ENCODE measurements at regions not wholly inside any gene's neighbourhood (a gene's known extent, or its start where the extent isn't known, plus 50 kb on each side); places are given as distances from the start of the nearest gene placed in this dataset.

DNA sequence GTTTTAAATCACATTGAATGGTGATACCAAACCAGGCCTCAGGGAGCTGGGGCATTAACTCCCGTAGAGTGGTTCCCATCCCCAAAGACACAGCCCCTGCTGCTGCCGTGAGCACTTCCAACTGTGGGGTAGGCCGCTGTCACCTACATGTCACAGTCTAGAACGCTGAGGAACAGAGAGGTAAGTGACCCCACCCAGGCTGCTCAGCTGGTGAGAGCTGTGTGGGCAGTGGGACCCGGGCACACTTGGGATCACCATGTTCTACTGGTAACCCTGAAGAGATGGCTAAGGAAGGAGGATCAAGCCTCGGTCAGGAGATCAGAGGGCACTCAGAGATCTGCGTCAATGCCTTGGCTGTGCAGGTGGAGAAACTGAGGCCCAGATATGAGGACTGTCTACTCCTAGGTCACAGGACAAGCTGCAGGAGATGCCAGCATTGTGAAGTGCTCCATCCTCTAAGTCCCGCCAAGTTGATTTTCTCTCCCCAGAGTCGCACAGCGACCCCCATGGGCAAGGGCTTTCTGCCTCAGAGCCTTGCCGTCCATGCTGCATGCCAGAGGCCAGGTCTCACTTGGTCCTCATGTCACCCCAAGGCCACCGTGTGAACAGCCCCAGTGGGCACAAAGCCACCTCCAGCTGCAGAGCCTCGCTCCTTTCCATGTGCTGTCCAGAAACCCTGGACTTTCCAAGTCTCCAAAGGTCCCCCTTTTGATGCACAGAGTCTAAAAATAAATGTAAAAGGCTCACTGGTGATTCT is 144.2 kb upstream of the OTOS start:
- peaks cover 0 to 2% of the 10 kb centered on the region in 2 donors for H3K9me3 Mint-ChIP-seq
- Histone ChIP-seq H3K4me1 (ENCODE audit: control insufficient read depth, insufficient read depth, low read length) (no peaks in the 10 kb centered on the region), H3K9me3 (ENCODE audit: control insufficient read depth, insufficient read depth, low read length) (no peaks in the 10 kb centered on the region), H3K27ac (ENCODE audit: low read length) (no peak overlapping the region), H3K27me3 (ENCODE audit: control insufficient read depth, insufficient read depth, low read length) (peaks cover 4% of the 10 kb centered on the region), H3K36me3 (ENCODE audit: control insufficient read depth, insufficient read depth, low read length) (no peaks in the 10 kb centered on the region), H3K4me3 (ENCODE audit: low read length) (no peak overlapping the region)
- DNase-seq: no peak
- no peak for ATAC-seq
- H3K4me3 Mint-ChIP-seq: no peak overlapping the region
- peaks cover 14 to 39% of the 10 kb centered on the region in 2 donors for H3K27me3 Mint-ChIP-seq (ENCODE audit: low read depth in 2 of 2)
- no peaks in the 10 kb centered on the region for H3K4me1 Mint-ChIP-seq
- no peak overlapping the region for H3K27ac Mint-ChIP-seq
- WGBS (ENCODE audit: insufficient coverage): 82% methylated on average over 13 of the region's 13 CpGs
- H3K36me3 Mint-ChIP-seq: no peaks in the 10 kb centered on the region
- intact Hi-C loops (cut with micrococcal nuclease): no loop called here
- TF ChIP-seq, protein P1, sequence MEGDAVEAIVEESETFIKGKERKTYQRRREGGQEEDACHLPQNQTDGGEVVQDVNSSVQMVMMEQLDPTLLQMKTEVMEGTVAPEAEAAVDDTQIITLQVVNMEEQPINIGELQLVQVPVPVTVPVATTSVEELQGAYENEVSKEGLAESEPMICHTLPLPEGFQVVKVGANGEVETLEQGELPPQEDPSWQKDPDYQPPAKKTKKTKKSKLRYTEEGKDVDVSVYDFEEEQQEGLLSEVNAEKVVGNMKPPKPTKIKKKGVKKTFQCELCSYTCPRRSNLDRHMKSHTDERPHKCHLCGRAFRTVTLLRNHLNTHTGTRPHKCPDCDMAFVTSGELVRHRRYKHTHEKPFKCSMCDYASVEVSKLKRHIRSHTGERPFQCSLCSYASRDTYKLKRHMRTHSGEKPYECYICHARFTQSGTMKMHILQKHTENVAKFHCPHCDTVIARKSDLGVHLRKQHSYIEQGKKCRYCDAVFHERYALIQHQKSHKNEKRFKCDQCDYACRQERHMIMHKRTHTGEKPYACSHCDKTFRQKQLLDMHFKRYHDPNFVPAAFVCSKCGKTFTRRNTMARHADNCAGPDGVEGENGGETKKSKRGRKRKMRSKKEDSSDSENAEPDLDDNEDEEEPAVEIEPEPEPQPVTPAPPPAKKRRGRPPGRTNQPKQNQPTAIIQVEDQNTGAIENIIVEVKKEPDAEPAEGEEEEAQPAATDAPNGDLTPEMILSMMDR (IDR thresholded peaks at IDR 0.05): no peak

DNA sequence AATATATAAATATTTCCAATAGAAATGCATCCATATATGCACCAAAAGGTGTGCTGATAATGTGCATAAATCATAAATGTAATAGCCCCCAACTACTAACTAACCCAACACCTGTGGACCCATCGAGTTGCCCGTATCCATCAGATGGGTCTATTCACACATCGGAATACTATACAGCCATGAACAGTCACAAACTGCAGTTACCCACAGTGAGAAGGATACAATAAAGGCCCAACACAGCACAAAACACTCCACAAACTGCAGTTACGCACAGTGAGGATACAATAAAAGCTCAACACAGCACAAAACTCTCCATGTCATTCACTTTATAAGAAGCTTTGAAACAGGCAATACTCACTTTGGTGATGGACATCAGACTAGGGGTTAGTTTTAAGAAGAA is 145.3 kb upstream of the OTOS start:
- no peak overlapping the region for H3K4me3 Mint-ChIP-seq

DNA sequence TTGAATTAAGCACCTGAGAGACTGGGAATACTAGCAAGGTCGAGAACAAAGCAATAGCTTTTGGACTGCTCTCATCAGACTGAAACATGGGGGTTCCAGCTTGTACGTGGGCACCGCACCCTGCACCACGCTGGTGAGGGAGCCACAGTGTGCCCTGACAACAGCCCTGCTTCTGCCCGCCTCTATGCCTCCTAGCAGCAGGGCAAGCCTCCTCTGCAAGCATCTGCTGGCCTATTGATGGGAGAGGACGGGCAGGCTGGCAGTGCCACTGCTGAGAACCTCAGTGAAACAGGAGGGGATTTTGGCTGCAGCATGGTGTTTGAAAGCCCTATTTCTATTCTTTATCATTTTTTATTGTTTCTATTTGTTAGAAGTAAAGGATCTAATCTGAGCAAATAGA is 146.1 kb upstream of the OTOS start:
- no peak for DNase-seq
- peaks cover 4 to 20% of the 10 kb centered on the region in 2 donors for H3K27me3 Mint-ChIP-seq (ENCODE audit: low read depth in 2 of 2)
- no peaks in the 10 kb centered on the region for H3K4me1 ChIP-seq (ENCODE audit: control insufficient read depth, insufficient read depth, low read length)
- peaks cover 0 to 2% of the 10 kb centered on the region in 2 donors for H3K9me3 Mint-ChIP-seq
- no peaks in the 10 kb centered on the region for H3K27me3 ChIP-seq (ENCODE audit: control insufficient read depth, insufficient read depth, low read length)
- H3K36me3 Mint-ChIP-seq: no peaks in the 10 kb centered on the region
- H3K4me1 Mint-ChIP-seq: no peaks in the 10 kb centered on the region
- WGBS (ENCODE audit: insufficient coverage): 74% methylated on average over 6 of the region's 6 CpGs
- TF ChIP-seq, protein P1 (IDR thresholded peaks at IDR 0.05): no peak
- intact Hi-C loops (cut with micrococcal nuclease): no loop called here
- ATAC-seq: no peak
- no peak overlapping the region for H3K27ac ChIP-seq (ENCODE audit: low read length)
- H3K27ac Mint-ChIP-seq: no peak overlapping the region
- H3K4me3 Mint-ChIP-seq: no peak overlapping the region
- H3K36me3 ChIP-seq (ENCODE audit: control insufficient read depth, insufficient read depth, low read length): no peaks in the 10 kb centered on the region
- no peak overlapping the region for H3K4me3 ChIP-seq (ENCODE audit: low read length)
- H3K9me3 ChIP-seq (ENCODE audit: control insufficient read depth, insufficient read depth, low read length): no peaks in the 10 kb centered on the region

More for the DNA sequence above, 145.3 kb upstream of the OTOS start:
- Histone ChIP-seq H3K9me3 (ENCODE audit: control insufficient read depth, insufficient read depth, low read length) (no peaks in the 10 kb centered on the region), H3K4me3 (ENCODE audit: low read length) (no peak overlapping the region), H3K27me3 (ENCODE audit: control insufficient read depth, insufficient read depth, low read length) (peaks cover 2% of the 10 kb centered on the region), H3K4me1 (ENCODE audit: control insufficient read depth, insufficient read depth, low read length) (no peaks in the 10 kb centered on the region), H3K27ac (ENCODE audit: low read length) (no peak overlapping the region), H3K36me3 (ENCODE audit: control insufficient read depth, insufficient read depth, low read length) (no peaks in the 10 kb centered on the region)
- ATAC-seq (no peak), DNase-seq (no peak)
- no peaks in the 10 kb centered on the region for H3K4me1 Mint-ChIP-seq
- H3K27ac Mint-ChIP-seq: no peak overlapping the region
- peaks cover 11 to 28% of the 10 kb centered on the region in 2 donors for H3K27me3 Mint-ChIP-seq (ENCODE audit: low read depth in 2 of 2)
- H3K36me3 Mint-ChIP-seq: no peaks in the 10 kb centered on the region
- peaks cover 0 to 2% of the 10 kb centered on the region in 2 donors for H3K9me3 Mint-ChIP-seq
- intact Hi-C loops (cut with micrococcal nuclease): no loop called here
- WGBS (ENCODE audit: insufficient coverage): 96% methylated on average over 4 of the region's 4 CpGs
- TF ChIP-seq, protein P1 (IDR thresholded peaks at IDR 0.05): no peak

DNA sequence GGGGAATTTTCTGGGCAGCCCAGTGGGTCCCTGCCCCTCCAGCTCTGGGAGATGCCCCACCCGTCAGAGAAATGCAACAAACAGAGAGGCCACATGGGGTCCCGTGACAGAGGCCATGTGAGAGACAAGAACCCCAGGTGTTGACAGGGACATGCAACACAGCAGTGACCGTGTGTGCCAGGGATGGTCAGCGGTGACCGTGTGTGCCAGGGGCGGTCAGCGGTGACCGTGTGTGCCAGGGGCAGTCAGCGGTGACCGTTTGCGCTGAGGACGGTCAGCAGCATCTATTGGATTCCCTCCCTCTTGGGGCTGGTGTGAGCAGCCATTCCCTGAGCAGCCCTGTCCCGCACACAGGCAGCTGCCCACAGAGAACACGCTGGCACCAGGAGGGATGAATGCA is 146.6 kb upstream of the OTOS start:
- H3K27ac Mint-ChIP-seq: no peak overlapping the region
- 79% methylated on average over 14 of the region's 14 CpGs for WGBS (ENCODE audit: insufficient coverage)
- intact Hi-C loops (cut with micrococcal nuclease): no loop called here

More for the DNA sequence above, 146.6 kb upstream of the OTOS start:
- Mint-ChIP-seq H3K36me3 (no peaks in the 10 kb centered on the region), H3K4me3 (no peak overlapping the region), H3K9me3 (peaks cover 0 to 2% of the 10 kb centered on the region in 2 donors), H3K27me3 (ENCODE audit: low read depth in 2 of 2) (peaks cover 4 to 15% of the 10 kb centered on the region in 2 donors), H3K4me1 (no peaks in the 10 kb centered on the region)
- H3K4me3 ChIP-seq (ENCODE audit: low read length): no peak overlapping the region
- DNase-seq: no peak
- H3K36me3 ChIP-seq (ENCODE audit: control insufficient read depth, insufficient read depth, low read length): no peaks in the 10 kb centered on the region
- no peaks in the 10 kb centered on the region for H3K27me3 ChIP-seq (ENCODE audit: control insufficient read depth, insufficient read depth, low read length)
- no peaks in the 10 kb centered on the region for H3K9me3 ChIP-seq (ENCODE audit: control insufficient read depth, insufficient read depth, low read length)
- TF ChIP-seq, protein P1 (IDR thresholded peaks at IDR 0.05): no peak
- H3K4me1 ChIP-seq (ENCODE audit: control insufficient read depth, insufficient read depth, low read length): no peaks in the 10 kb centered on the region
- no peak for ATAC-seq
- H3K27ac ChIP-seq (ENCODE audit: low read length): no peak overlapping the region
